HG03060 (cell line): ENCODE measurements at regions not wholly inside any gene's neighbourhood (a gene's known extent, or its start where the extent isn't known, plus 50 kb on each side); places are given as distances from the start of the nearest gene placed in this dataset.

ENCODE experiments used
- ATAC-seq: cut with Tn5 transposase; IDR thresholded peaks from one replicate; pipeline ENCODE4 v1.9.1; 2021; ENCODE audit warnings: low read depth, moderate number of reproducible peaks; ENCODE audit not compliant: unreplicated experiment

- ATAC-seq, result peak; percentile 77
These were observed 175.8 kb upstream of the PIEZO2 start for GRCh38 chr18:11324956-11325882.

GRCh38 chr18:11324510-11324909 is 175.1 kb upstream of the PIEZO2 start:
- no peak for ATAC-seq

- no peak for ATAC-seq
These were observed 174.0 kb upstream of the PIEZO2 start for GRCh38 chr18:11323359-11323819.

GRCh38 chr18:11322716-11323115 is 173.3 kb upstream of the PIEZO2 start:
- ATAC-seq, result no peak

DNA sequence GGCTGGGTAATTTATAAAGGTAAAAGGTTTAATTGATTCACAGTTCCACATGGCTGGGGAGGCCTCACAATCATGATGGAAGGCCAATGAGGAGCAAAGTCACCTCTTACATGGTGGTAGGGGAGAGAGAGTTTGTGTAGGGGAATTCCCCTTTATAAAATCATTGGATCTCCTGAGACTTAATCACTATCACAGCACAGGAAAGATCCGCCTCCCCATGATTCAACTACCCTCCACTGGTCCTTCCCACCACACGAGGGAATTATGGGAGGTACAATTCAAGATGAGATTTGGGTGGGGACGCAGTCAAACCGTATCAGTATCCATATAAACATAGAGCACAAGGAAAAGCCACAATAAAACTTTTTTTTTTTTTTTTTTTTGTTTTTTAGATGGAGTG is 172.6 kb upstream of the PIEZO2 start:
- no peak for ATAC-seq

DNA sequence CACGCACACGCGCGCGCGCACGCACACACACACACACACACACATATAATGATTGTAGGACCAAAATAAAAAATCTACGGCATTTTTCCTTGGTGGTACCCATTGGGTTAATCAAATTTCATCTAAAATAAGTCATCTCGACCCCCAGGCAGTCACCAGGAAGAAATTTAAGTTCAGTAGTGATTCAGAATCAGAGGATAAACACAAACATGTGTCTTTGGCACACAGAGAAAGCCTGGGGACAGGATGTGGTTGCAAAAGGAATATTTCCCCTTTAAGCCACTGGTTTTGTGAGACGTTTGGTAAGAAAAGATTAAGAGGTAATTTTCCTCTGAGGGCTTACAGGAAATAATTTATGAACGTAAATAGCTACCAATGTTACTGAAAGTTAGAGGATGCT is 171.6 kb upstream of the PIEZO2 start:
- ATAC-seq, result no peak

DNA sequence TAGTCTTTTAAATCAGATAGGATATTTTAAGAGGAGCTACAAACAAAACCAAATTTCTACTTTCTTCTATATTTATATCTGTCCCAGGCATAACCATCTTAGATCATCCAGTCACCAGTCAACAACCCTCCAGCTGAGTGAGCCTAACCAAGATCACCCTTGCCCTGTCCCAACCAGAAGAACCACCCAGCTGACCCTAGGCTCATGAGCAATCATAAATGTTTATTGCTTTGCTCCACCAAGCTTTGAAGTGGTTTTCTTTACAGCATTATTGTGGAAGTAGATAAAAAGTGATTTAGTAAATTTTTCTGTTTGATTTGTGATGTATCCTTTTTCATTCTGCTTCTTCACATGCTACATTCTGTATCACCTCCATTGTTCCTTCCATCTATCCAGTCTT is 167.2 kb upstream of the PIEZO2 start:
- no peak for ATAC-seq

- no peak for ATAC-seq
These were observed 161.2 kb upstream of the PIEZO2 start for GRCh38 chr18:11310476-11311086.

DNA sequence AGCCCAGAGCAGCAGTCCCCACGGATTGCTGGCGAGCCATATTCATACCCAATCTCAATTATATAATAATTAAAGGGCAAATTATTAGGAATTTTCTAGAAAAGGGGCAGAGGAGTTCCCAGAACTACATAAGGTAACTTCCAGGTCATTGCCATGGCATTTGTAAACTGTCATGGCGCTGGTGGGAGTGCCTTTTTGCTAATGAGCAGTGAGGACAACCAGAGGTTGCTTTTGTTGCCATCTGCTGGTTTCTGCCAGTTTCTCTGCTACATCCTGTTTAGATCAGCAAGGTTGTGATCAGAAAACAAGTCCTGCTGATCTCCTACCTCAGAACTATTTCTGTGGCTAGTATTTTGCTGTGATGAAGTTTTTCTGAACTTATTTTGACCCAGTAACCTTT is 159.8 kb upstream of the PIEZO2 start:
- no peak for ATAC-seq

- no peak for ATAC-seq
These were observed 159.1 kb upstream of the PIEZO2 start for GRCh38 chr18:11308499-11308898.

GRCh38 chr18:11307716-11308115 is 158.3 kb upstream of the PIEZO2 start:
- ATAC-seq, result no peak

GRCh38 chr18:11305507-11305906 is 156.1 kb upstream of the PIEZO2 start:
- ATAC-seq, result no peak

- no peak for ATAC-seq
These were observed 155.6 kb upstream of the PIEZO2 start for GRCh38 chr18:11304928-11305327.

GRCh38 chr18:11296946-11297345 is 147.6 kb upstream of the PIEZO2 start:
- ATAC-seq, result no peak

- ATAC-seq, result peak; percentile 49
These were observed 144.4 kb upstream of the PIEZO2 start for GRCh38 chr18:11293794-11294193.

GRCh38 chr18:11290786-11291185 is 141.4 kb upstream of the PIEZO2 start:
- ATAC-seq, result no peak

- ATAC-seq, result no peak
These were observed 139.9 kb upstream of the PIEZO2 start for GRCh38 chr18:11289248-11289647.

- ATAC-seq, result no peak
These were observed 139.0 kb upstream of the PIEZO2 start for GRCh38 chr18:11288401-11288800.

GRCh38 chr18:11286431-11286830 is 137.1 kb upstream of the PIEZO2 start:
- ATAC-seq, result no peak

DNA sequence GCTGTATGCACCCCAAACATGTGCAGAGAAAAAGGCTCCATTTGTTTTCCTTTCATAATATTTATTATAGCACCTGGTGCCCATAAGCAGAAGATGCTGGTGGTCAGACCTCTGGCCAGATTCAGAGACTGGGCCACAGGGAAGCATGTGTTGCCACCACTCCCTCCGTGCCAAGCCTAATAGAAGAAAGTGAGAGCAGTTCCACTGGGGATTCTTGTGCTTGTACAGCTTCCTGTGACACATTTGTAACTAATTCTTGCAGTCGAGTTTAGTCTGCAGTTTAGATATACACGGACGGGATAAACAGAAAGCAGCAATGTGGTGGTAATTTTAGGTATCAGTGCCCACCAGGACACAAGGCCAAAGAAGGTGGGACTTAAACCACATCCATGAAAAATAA is 135.4 kb upstream of the PIEZO2 start:
- no peak for ATAC-seq

DNA sequence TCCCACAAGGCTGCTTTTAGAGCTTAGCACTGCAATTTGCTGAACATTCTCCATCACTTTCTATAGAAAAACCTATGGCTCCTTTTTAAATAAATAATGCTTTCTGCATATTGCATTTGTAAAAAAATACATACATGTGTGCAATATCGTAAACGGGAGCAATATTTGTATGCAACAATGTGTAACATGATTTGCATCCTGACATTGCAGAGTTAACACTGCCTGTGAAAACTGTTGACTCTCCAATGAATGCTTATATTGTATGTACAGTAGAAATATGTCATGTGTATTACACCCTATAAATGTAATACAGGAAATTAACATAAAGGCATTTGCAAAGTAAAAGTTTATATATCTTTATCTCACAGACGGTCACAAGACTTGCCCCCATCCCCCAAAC is 135.0 kb upstream of the PIEZO2 start:
- no peak for ATAC-seq
